Fibroblast of lung (primary cell): ENCODE measurements at regions not wholly inside any gene's neighbourhood (a gene's known extent, or its start where the extent isn't known, plus 50 kb on each side); places are given as distances from the start of the nearest gene placed in this dataset.

Source experiments
- EZH2 ChIP-seq: IDR thresholded peaks from 2 replicates; pipeline ENCODE4 v1.5.1; 2012; ENCODE audit warnings: low read length, control low read depth, mild to moderate bottlenecking; ENCODE audit errors: missing control alignments
- TF ChIP-seq, protein P1 (sequence below), 2 donors: IDR thresholded peaks in 1 of 2; conservative IDR thresholded peaks in 1 of 2; 1 replicate in 1 of 2; 2 replicates in 1 of 2; pipeline ENCODE4 v1.5.1; 2011 to 2012; ENCODE audit warnings: low read length in 2 of 2, control low read depth in 1 of 2, inconsistent platforms in 1 of 2, low read depth in 1 of 2, mild to moderate bottlenecking in 1 of 2

- TF ChIP-seq, protein P1, sequence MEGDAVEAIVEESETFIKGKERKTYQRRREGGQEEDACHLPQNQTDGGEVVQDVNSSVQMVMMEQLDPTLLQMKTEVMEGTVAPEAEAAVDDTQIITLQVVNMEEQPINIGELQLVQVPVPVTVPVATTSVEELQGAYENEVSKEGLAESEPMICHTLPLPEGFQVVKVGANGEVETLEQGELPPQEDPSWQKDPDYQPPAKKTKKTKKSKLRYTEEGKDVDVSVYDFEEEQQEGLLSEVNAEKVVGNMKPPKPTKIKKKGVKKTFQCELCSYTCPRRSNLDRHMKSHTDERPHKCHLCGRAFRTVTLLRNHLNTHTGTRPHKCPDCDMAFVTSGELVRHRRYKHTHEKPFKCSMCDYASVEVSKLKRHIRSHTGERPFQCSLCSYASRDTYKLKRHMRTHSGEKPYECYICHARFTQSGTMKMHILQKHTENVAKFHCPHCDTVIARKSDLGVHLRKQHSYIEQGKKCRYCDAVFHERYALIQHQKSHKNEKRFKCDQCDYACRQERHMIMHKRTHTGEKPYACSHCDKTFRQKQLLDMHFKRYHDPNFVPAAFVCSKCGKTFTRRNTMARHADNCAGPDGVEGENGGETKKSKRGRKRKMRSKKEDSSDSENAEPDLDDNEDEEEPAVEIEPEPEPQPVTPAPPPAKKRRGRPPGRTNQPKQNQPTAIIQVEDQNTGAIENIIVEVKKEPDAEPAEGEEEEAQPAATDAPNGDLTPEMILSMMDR (conservative IDR thresholded peaks at IDR 0.05 in 1 of 2, IDR thresholded peaks at IDR 0.05 in 1 of 2; ENCODE audit: low read depth in 1 of 2, low read length in 2 of 2), result no peak
- no peak for TF ChIP-seq EZH2
Measured at GRCh38 chr1:90317628-90318027, 322.7 kb downstream of the ZNF326 start.
